ENCODE measurements at regions not wholly inside any gene's neighbourhood (a gene's known extent, or its start where the extent isn't known, plus 50 kb on each side); places are given as distances from the start of the nearest gene placed in this dataset.

DNA sequence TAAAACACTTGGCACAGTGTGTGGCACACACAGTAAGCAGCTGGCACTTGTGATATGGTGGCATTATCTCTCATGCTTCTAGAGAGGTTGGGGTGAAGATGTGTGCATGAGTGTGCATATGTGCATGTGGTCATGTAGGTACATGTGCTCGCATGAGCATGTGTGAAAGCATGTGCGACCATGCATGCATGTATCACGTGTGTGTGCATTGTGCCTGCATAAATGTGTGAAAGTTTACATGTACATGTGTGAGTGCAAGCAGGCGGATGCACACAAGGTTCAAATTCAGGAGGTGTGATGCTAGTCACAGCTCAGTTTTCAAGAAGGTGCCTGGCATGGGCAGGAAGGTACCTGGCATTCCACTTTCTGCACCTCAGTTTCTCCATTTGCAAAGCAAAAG, 59.0 kb upstream of the UQCRFS1 start:
- Histone ChIP-seq H3K4me3 (no peak overlapping the region), H3K9me3 (no peaks in the 10 kb centered on the region), H3K27me3 (no peaks in the 10 kb centered on the region), H3K36me3 (ENCODE audit: low read depth, missing control alignments) (no peaks in the 10 kb centered on the region), H3K4me1 (no peaks in the 10 kb centered on the region), H3K27ac (no peak overlapping the region)
- WGBS, 2 donors = 89 to 94% methylated on average over 4 of the region's 4 CpGs
- DNase-seq = no peak
- TF ChIP-seq, protein P1, sequence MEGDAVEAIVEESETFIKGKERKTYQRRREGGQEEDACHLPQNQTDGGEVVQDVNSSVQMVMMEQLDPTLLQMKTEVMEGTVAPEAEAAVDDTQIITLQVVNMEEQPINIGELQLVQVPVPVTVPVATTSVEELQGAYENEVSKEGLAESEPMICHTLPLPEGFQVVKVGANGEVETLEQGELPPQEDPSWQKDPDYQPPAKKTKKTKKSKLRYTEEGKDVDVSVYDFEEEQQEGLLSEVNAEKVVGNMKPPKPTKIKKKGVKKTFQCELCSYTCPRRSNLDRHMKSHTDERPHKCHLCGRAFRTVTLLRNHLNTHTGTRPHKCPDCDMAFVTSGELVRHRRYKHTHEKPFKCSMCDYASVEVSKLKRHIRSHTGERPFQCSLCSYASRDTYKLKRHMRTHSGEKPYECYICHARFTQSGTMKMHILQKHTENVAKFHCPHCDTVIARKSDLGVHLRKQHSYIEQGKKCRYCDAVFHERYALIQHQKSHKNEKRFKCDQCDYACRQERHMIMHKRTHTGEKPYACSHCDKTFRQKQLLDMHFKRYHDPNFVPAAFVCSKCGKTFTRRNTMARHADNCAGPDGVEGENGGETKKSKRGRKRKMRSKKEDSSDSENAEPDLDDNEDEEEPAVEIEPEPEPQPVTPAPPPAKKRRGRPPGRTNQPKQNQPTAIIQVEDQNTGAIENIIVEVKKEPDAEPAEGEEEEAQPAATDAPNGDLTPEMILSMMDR (IDR thresholded peaks at IDR 0.05) = no peak
- no peak for TF ChIP-seq POLR2A (IDR thresholded peaks at IDR 0.05)
- intact Hi-C loops (cut with DNase I; ENCODE audit: low total_unique reads) = no loop called here

DNA sequence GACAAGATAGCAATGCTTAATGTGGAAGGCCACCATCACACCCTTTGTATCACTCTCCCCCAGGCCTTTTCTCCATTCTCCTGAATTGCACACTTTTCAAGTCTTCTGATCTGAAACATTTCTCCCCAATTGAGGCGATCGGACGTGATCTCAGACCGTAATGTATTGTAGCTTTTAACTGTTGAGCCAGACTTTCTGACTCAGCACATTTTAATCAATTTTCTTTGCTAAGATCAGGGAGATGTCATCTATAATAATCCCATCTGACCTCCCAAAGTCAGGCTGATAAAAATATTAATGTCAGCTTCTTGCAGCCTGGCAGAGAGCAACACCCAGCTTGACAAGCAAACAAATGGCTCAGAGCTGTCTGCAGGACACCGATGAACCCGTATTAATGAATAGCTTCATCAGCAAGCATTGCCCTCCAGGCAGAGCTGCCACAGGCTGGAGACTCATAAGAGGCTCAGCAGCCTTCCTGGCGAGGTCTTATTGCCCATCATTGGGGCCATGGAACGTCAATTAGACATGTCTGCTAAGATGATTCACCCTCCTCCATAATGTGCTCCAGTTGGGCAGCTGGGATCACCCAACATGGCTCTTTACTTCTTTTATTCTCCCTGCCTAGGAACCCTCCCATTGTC, 60.2 kb upstream of the UQCRFS1 start:
- WGBS, 2 donors = 78 to 85% methylated on average over 8 of the region's 8 CpGs
- Histone ChIP-seq H3K4me1 (no peaks in the 10 kb centered on the region), H3K27me3 (no peaks in the 10 kb centered on the region), H3K27ac (no peak overlapping the region), H3K9me3 (no peaks in the 10 kb centered on the region), H3K36me3 (ENCODE audit: low read depth, missing control alignments) (no peaks in the 10 kb centered on the region), H3K4me3 (no peak overlapping the region)
- no peak for DNase-seq
- TF ChIP-seq, protein P1 (IDR thresholded peaks at IDR 0.05) = no peak
- intact Hi-C loops (cut with DNase I; ENCODE audit: low total_unique reads) = no loop called here

DNA sequence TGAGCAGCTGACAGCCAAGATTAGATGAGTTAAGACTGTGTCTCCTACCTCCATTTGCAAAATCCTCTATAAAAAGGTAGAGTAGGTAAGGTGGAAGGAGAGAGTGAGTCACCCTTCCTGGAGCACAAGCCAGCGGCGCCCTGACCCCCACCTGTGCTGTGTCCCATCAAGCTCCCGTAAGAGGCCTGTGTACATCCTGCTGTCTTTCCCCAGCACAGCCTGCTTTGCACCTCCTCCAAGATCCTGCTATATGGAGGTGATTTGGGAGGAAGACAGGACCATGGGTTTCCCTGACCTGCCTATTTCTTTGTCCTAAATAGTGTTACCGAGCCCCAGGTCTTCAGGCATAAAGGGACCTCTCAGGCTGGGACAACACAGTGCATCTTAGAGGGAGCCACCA, 62.3 kb upstream of the UQCRFS1 start:
- 81 to 94% methylated on average over 4 of the region's 4 CpGs for WGBS, 2 donors
- Histone ChIP-seq H3K27me3 (no peaks in the 10 kb centered on the region), H3K4me3 (no peak overlapping the region), H3K4me1 (no peaks in the 10 kb centered on the region), H3K9me3 (no peaks in the 10 kb centered on the region), H3K36me3 (ENCODE audit: low read depth, missing control alignments) (no peaks in the 10 kb centered on the region), H3K27ac (no peak overlapping the region)
- intact Hi-C loops (cut with DNase I; ENCODE audit: low total_unique reads) = no loop called here
- TF ChIP-seq POLR2A (IDR thresholded peaks at IDR 0.05) = no peak
- TF ChIP-seq, protein P1 (IDR thresholded peaks at IDR 0.05) = no peak
- DNase-seq = no peak

DNA sequence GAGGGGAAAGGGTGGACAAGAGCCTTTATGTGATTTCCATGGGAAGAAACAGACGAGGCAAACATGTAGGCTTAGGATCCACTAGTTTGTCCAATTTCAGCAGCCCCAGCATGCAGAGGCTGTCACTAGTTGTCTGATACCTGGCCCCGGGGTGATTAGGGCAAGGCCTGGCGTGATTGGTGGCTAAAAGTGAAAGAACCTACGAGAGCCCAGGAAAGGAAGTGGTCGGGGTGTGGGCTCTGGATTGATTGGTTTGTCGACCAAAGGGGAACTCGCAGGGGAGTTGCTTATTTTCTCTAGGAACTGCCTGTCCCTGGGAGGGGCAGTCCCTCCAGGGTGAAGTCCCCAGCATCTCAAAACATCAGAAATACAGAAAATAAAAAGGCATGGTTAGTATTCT, 64.2 kb upstream of the UQCRFS1 start:
- H3K27ac ChIP-seq = no peak overlapping the region
- intact Hi-C loops (cut with DNase I; ENCODE audit: low total_unique reads) = no loop called here
- 33 to 42% methylated on average over 7 of the region's 7 CpGs for WGBS, 2 donors
- no peaks in the 10 kb centered on the region for H3K4me1 ChIP-seq
- H3K9me3 ChIP-seq = no peaks in the 10 kb centered on the region
- no peaks in the 10 kb centered on the region for H3K27me3 ChIP-seq
- no peak for TF ChIP-seq POLR2A (IDR thresholded peaks at IDR 0.05)
- TF ChIP-seq, protein P1 (IDR thresholded peaks at IDR 0.05) = no peak
- no peak for DNase-seq
- H3K4me3 ChIP-seq = no peak overlapping the region
- H3K36me3 ChIP-seq (ENCODE audit: low read depth, missing control alignments) = no peaks in the 10 kb centered on the region

DNA sequence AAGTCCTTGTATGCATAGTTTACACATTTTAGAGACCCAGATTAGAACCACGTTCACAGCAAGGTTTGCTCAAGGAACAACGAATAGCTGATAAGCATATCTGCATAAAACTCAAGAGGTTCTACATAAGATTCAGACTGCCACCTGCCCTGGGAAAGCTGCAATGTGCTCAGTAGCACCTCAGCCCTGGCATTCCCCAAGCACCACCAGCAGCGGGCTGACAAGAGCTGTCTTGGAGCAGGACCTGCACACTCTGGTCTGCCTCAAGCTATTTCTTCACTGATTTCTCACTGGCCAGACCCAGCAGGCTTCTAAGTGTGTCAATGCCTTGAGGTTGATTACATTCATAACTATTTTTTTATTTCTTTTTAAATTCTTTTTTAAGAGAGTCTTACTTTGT, 65.8 kb upstream of the UQCRFS1 start:
- no peaks in the 10 kb centered on the region for H3K27me3 ChIP-seq
- H3K4me3 ChIP-seq = no peak overlapping the region
- no peaks in the 10 kb centered on the region for H3K36me3 ChIP-seq (ENCODE audit: low read depth, missing control alignments)
- no peak for TF ChIP-seq POLR2A (IDR thresholded peaks at IDR 0.05)
- TF ChIP-seq, protein P1 (IDR thresholded peaks at IDR 0.05) = no peak
- H3K9me3 ChIP-seq = no peaks in the 10 kb centered on the region
- no peak overlapping the region for H3K27ac ChIP-seq
- 38 to 44% methylated on average over 2 to 3 of the region's 3 CpGs for WGBS, 2 donors
- no peak for DNase-seq
- intact Hi-C loops (cut with DNase I; ENCODE audit: low total_unique reads) = no loop called here
- no peaks in the 10 kb centered on the region for H3K4me1 ChIP-seq
